ENCODE measurements at regions not wholly inside any gene's neighbourhood (a gene's known extent, or its start where the extent isn't known, plus 50 kb on each side); places are given as distances from the start of the nearest gene placed in this dataset.

GRCh38 chr1:234748066-234748465 lies 138.1 kb upstream of the IRF2BP2 start:
- Mint-ChIP-seq H3K4me3 (ENCODE audit: unreplicated experiment) (peak overlapping the region; percentile 41), H3K36me3 (ENCODE audit: unreplicated experiment) (no peaks in the 10 kb centered on the region), H3K4me1 (ENCODE audit: low read depth, unreplicated experiment) (peaks cover 30% of the 10 kb centered on the region), H3K27me3 (ENCODE audit: unreplicated experiment) (no peaks in the 10 kb centered on the region), H3K27ac (ENCODE audit: unreplicated experiment) (no peak overlapping the region), H3K9me3 (ENCODE audit: unreplicated experiment) (peaks cover 2% of the 10 kb centered on the region)
- no peak for DNase-seq
- no peak for TF ChIP-seq CTCF (IDR thresholded peaks at IDR 0.05; ENCODE audit: partially characterized antibody, unreplicated experiment)

- H3K9me3 Mint-ChIP-seq (ENCODE audit: unreplicated experiment): peaks cover 2% of the 10 kb centered on the region
- no peak overlapping the region for H3K4me3 Mint-ChIP-seq (ENCODE audit: unreplicated experiment)
- peaks cover 31% of the 10 kb centered on the region for H3K4me1 Mint-ChIP-seq (ENCODE audit: low read depth, unreplicated experiment)
- H3K27me3 Mint-ChIP-seq (ENCODE audit: unreplicated experiment): no peaks in the 10 kb centered on the region
- no peak for TF ChIP-seq CTCF (IDR thresholded peaks at IDR 0.05; ENCODE audit: partially characterized antibody, unreplicated experiment)
- H3K27ac Mint-ChIP-seq (ENCODE audit: unreplicated experiment): no peak overlapping the region
- no peaks in the 10 kb centered on the region for H3K36me3 Mint-ChIP-seq (ENCODE audit: unreplicated experiment)
- DNase-seq: no peak
Observed at GRCh38 chr1:234746798-234747196, 136.8 kb upstream of the IRF2BP2 start.

- DNase-seq: no peak
- H3K9me3 Mint-ChIP-seq (ENCODE audit: unreplicated experiment): peaks cover 2% of the 10 kb centered on the region
- no peak overlapping the region for H3K27ac Mint-ChIP-seq (ENCODE audit: unreplicated experiment)
- no peak overlapping the region for H3K4me3 Mint-ChIP-seq (ENCODE audit: unreplicated experiment)
- H3K36me3 Mint-ChIP-seq (ENCODE audit: unreplicated experiment): no peaks in the 10 kb centered on the region
- H3K27me3 Mint-ChIP-seq (ENCODE audit: unreplicated experiment): peaks cover 2% of the 10 kb centered on the region
- H3K4me1 Mint-ChIP-seq (ENCODE audit: low read depth, unreplicated experiment): peaks cover 29% of the 10 kb centered on the region
- no peak for TF ChIP-seq CTCF (IDR thresholded peaks at IDR 0.05; ENCODE audit: partially characterized antibody, unreplicated experiment)
Observed at GRCh38 chr1:234745844-234746797, 136.1 kb upstream of the IRF2BP2 start.

- Mint-ChIP-seq H3K36me3 (ENCODE audit: unreplicated experiment) (no peaks in the 10 kb centered on the region), H3K9me3 (ENCODE audit: unreplicated experiment) (peaks cover 2% of the 10 kb centered on the region), H3K4me1 (ENCODE audit: low read depth, unreplicated experiment) (peaks cover 29% of the 10 kb centered on the region), H3K4me3 (ENCODE audit: unreplicated experiment) (no peak overlapping the region), H3K27me3 (ENCODE audit: unreplicated experiment) (peaks cover 2% of the 10 kb centered on the region), H3K27ac (ENCODE audit: unreplicated experiment) (no peak overlapping the region)
- no peak for TF ChIP-seq CTCF (IDR thresholded peaks at IDR 0.05; ENCODE audit: partially characterized antibody, unreplicated experiment)
- DNase-seq: no peak
Observed at GRCh38 chr1:234745276-234745675, 135.3 kb upstream of the IRF2BP2 start.
